Sigmoid colon (tissue), 6 donors: ENCODE measurements at regions not wholly inside any gene's neighbourhood (a gene's known extent, or its start where the extent isn't known, plus 50 kb on each side); places are given as distances from the start of the nearest gene placed in this dataset.
A peak's percentile ranks its signal among the peaks of the same experiment; 100 is the strongest.

Source experiments
- DNase-seq: peaks from one replicate; pipeline ENCODE4 v3.0.0-alpha.2; 2019
- H3K27ac ChIP-seq, 4 donors: fragments of 200-600 bp; sonication (generic); one replicate each; pipeline ENCODE4 v1.5.1; 2016 to 2019; ENCODE audit warnings: mild to moderate bottlenecking in 1 of 4
- H3K27me3 ChIP-seq, 3 donors: fragments of 200-600 bp; sonication (generic); one replicate each; pipeline ENCODE4 v1.5.1; 2019; ENCODE audit warnings: mild to moderate bottlenecking in 1 of 3
- H3K36me3 ChIP-seq, 4 donors: fragments of 200-600 bp; sonication (generic); one replicate each; pipeline ENCODE4 v1.5.1; 2016 to 2019
- H3K4me1 ChIP-seq, 4 donors: fragments of 200-600 bp; sonication (generic); one replicate each; pipeline ENCODE4 v1.5.1; 2017 to 2019
- H3K4me3 ChIP-seq, 4 donors: fragments of 200-600 bp; sonication (generic); one replicate each; pipeline ENCODE4 v1.5.1; 2017 to 2019; ENCODE audit warnings: mild to moderate bottlenecking in 2 of 4, moderate library complexity in 1 of 4
- H3K9me3 ChIP-seq, 4 donors: fragments of 200-600 bp in 3 of 4; sonication (generic) in 3 of 4; one replicate each; pipeline versions ENCODE4 v1.5.1 to v1.6.1; 2013 to 2019
- CTCF ChIP-seq, 4 experiments: fragments of 450-650 bp in 3 of 4; fragments of 200-600 bp in 1 of 4; IDR thresholded peaks; one replicate each; pipeline ENCODE4 v1.5.1; 2016 to 2019; ENCODE audit warnings: antibody characterized with exemption in 4 of 4, mild to moderate bottlenecking in 3 of 4, moderate library complexity in 2 of 4
- EP300 ChIP-seq, 4 donors: sonication (generic); formaldehyde crosslinking; IDR thresholded peaks; one replicate each; pipeline ENCODE4 v1.6.1; 2017; ENCODE audit warnings: antibody characterized with exemption in 4 of 4
- POLR2A ChIP-seq, 2 donors: fragments of 450-650 bp; IDR thresholded peaks; one replicate each; pipeline ENCODE4 v1.6.1; 2016; ENCODE audit warnings: antibody characterized with exemption in 2 of 2, mild to moderate bottlenecking in 2 of 2, moderate library complexity in 2 of 2
- POLR2AphosphoS5 ChIP-seq, 4 donors: sonication (generic); formaldehyde crosslinking; IDR thresholded peaks; one replicate each; pipeline ENCODE4 v1.6.1; 2017; ENCODE audit warnings: antibody characterized with exemption in 4 of 4
- WGBS, 2 donors: extraction: QIAGEN DNeasy Blood & Tissue Kit; methylation state at CpG; one replicate each; pipeline ENCODE4 v1.1.7; 2013; 5-methylcytosine and 5-hydroxymethylcytosine counted together
- intact Hi-C: fragments of 100-400 bp; cut with DNase I; formaldehyde crosslinking; loops from one replicate; pipeline ENCODE4 v1.15.1; 2023
- donor health status: healthy with polysubstance abuse.
- donor health status: healthy.

DNA sequence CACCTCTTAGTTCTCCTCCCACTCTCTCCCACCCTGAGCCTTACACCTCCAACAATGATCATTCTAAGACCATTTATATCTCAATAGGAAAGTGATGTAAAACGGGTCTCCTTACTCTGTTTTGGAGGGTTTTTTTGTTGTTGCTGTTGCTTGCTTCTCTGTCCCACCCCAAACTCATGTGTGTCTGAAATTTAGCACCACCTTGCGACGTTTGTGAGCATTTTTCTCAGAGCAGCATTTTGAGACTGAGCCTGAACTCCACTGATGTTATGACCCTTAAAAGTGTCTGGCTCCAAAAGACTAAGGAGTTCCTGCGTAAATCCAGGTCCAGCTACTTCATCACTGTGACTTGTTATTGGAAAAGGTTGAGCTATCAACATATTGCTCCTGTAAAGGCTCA, 155.0 kb downstream of the DAD1 start:
- Histone ChIP-seq H3K4me3 (no peak overlapping the region), H3K9me3 (no peaks in the 10 kb centered on the region), H3K36me3 (no peaks in the 10 kb centered on the region), H3K27me3 (no peaks in the 10 kb centered on the region), H3K4me1 (peaks cover 0 to 48% (median 26%) of the 10 kb centered on the region in 4 donors), H3K27ac (no peak overlapping the region)
- TF ChIP-seq CTCF (IDR thresholded peaks at IDR 0.05) = no peak
- no peak for TF ChIP-seq POLR2AphosphoS5 (IDR thresholded peaks at IDR 0.05)
- intact Hi-C loops = no loop called here
- WGBS, 2 donors = 82 to 90% methylated on average over 4 of the region's 4 CpGs
- no peak for DNase-seq

- peaks cover 0 to 58% (median 36%) of the 10 kb centered on the region in 4 donors for H3K4me1 ChIP-seq
- peak overlapping the region in 1 of 4 donors; percentile 52 for H3K27ac ChIP-seq
- H3K9me3 ChIP-seq = no peaks in the 10 kb centered on the region
- H3K27me3 ChIP-seq = no peaks in the 10 kb centered on the region
- no peak overlapping the region for H3K4me3 ChIP-seq
- H3K36me3 ChIP-seq = no peaks in the 10 kb centered on the region
- DNase-seq = no peak
- TF ChIP-seq CTCF (IDR thresholded peaks at IDR 0.05) (no peak), POLR2AphosphoS5 (IDR thresholded peaks at IDR 0.05) (no peak), POLR2A (IDR thresholded peaks at IDR 0.05) (no peak), EP300 (IDR thresholded peaks at IDR 0.05) (no peak)
- WGBS, 2 donors = 52 to 61% methylated on average over 4 of the region's 4 CpGs
- intact Hi-C loops = no loop called here
Measured at GRCh38 chr14:22433069-22433468, 156.0 kb downstream of the DAD1 start.

DNA sequence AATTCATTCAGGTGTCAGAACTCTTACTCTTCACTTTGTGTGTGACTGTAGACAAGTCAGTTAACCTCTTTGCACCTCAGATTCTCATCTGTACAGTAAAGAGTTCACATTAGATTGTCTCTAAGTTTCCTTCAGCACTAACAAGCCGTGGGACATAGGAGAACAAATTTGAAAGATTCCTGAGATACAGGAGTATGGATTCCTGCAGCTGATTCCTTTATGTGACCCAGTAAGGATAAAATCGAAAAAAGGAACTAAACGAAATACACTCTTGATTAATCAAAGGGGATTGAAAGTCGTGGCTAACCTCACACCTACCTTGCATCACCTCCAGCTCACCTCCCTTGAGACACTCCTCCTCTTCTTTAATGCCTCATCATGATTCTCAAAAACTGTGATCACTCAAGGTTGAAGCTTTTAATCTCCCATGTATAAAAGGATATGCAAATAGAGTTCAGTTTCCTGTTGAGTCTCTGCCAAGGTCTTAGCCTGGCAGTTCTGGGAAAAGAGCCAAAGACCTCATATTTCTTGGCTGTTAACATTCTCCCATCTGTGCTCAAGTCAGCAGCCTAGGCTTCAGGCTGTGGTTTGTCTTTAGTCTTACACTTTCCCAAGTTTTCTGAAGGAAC, 156.6 kb downstream of the DAD1 start:
- no peaks in the 10 kb centered on the region for H3K27me3 ChIP-seq
- DNase-seq = no peak
- H3K4me1 ChIP-seq = peaks cover 0 to 64% (median 40%) of the 10 kb centered on the region in 4 donors
- peak overlapping the region in 1 of 4 donors; percentile 52 for H3K27ac ChIP-seq
- intact Hi-C loops = no loop called here
- no peak overlapping the region for H3K4me3 ChIP-seq
- WGBS, 2 donors = 5 to 14% methylated on average over 4 of the region's 4 CpGs
- no peaks in the 10 kb centered on the region for H3K36me3 ChIP-seq
- TF ChIP-seq POLR2AphosphoS5 (IDR thresholded peaks at IDR 0.05) (peak in 3 of 4 donors; percentile 40 to 48 (median 40)), EP300 (IDR thresholded peaks at IDR 0.05) (no peak)
- H3K9me3 ChIP-seq = no peaks in the 10 kb centered on the region

DNA sequence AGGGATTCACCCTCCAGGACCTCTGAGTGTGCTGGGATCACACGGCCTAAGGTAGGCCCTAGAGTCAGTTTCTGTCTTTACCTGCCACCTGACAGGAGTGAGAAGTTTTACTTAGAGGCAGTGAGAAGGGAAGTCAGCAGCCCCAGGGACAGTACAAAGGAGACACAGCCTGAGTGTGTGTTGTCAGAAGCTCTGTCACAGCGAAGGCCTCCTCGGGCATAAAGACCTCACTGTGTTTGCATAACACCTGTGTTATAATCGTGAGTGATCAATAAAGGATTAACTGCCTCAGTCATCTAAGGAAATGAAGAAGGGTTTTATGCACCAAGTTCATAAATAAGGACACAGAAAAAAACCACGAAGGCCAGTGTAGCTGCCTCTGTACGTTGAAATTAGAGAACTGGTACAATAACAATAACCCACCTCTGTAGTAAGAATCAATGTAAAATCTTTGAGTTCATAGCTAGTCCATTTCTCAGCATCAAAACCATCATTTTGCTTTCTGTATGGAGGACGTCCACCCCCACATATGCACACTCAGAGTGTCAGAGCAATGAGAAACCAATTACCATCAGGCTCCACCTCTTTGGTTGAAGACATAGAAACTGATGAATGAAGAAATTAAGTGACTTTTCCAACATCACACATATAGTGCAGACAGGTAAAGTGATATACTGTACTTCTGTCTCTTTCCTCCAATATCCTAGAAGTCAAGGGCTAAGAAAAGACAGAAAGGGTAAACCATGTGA, 159.3 kb downstream of the DAD1 start:
- Histone ChIP-seq H3K4me3 (no peak overlapping the region), H3K4me1 (peaks cover 0 to 66% (median 47%) of the 10 kb centered on the region in 4 donors), H3K9me3 (no peaks in the 10 kb centered on the region), H3K36me3 (no peaks in the 10 kb centered on the region), H3K27me3 (no peaks in the 10 kb centered on the region), H3K27ac (peak overlapping the region in 2 of 4 donors; percentile 71 to 74)
- intact Hi-C loops = no loop called here
- TF ChIP-seq POLR2A (IDR thresholded peaks at IDR 0.05) (no peak), POLR2AphosphoS5 (IDR thresholded peaks at IDR 0.05) (no peak), EP300 (IDR thresholded peaks at IDR 0.05) (no peak), CTCF (IDR thresholded peaks at IDR 0.05) (no peak)
- no peak for DNase-seq
- WGBS, 2 donors = 33 to 58% methylated on average over 7 of the region's 7 CpGs

DNA sequence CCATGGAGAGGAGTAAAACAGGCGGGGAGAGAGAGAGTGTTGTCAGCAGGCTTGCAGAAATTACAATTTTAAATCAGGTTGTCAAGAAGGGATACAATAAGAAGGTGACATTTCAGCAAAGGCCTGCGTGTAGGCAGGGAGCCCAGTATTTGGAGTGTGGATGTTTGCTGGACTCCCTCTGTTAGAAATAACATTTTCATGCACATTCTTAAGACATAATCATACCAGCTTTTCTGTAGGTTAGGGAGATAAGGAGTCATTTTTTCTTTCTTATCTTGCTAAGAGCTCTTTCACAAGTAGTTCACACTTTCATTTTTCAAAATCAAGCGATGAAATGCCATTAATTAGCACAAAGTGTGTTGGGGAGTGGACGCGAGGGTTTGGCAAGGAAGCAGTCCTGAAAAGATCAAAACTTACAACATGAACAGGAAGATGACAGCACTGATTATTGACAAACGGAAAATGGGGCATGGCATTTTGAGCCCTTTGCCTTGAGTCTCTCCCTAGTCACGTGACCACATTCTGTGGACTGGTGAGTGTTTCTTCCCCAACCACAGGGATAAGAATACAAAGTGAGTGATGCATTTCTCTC, 160.2 kb downstream of the DAD1 start:
- no peak for DNase-seq
- Histone ChIP-seq H3K36me3 (no peaks in the 10 kb centered on the region), H3K27me3 (no peaks in the 10 kb centered on the region), H3K9me3 (no peaks in the 10 kb centered on the region), H3K4me1 (peaks cover 0 to 66% (median 46%) of the 10 kb centered on the region in 4 donors), H3K4me3 (no peak overlapping the region), H3K27ac (peak overlapping the region in 3 of 4 donors; percentile 5 to 74 (median 71))
- intact Hi-C loops = no loop called here
- 61 to 71% methylated on average over 7 of the region's 7 CpGs for WGBS, 2 donors
- no peak for TF ChIP-seq POLR2AphosphoS5 (IDR thresholded peaks at IDR 0.05)
- TF ChIP-seq POLR2A (IDR thresholded peaks at IDR 0.05) = no peak
- no peak for TF ChIP-seq CTCF (IDR thresholded peaks at IDR 0.05)
- no peak for TF ChIP-seq EP300 (IDR thresholded peaks at IDR 0.05)
